HG03575 (cell line): ENCODE measurements at regions not wholly inside any gene's neighbourhood (a gene's known extent, or its start where the extent isn't known, plus 50 kb on each side); places are given as distances from the start of the nearest gene placed in this dataset.

Experiments
- ATAC-seq: cut with Tn5 transposase; IDR thresholded peaks from one replicate; pipeline ENCODE4 v1.9.1; 2021; ENCODE audit not compliant: unreplicated experiment, insufficient number of reproducible peaks, low FRiP score; ENCODE audit errors: extremely low read depth

- ATAC-seq = no peak
These were observed 1885.8 kb upstream of the SEL1L start for GRCh38 chr14:83419420-83419819.

GRCh38 chr14:83421711-83422110 is 1888.1 kb upstream of the SEL1L start:
- ATAC-seq = no peak

- no peak for ATAC-seq
These were observed 1891.5 kb upstream of the SEL1L start for GRCh38 chr14:83425138-83425537.

DNA sequence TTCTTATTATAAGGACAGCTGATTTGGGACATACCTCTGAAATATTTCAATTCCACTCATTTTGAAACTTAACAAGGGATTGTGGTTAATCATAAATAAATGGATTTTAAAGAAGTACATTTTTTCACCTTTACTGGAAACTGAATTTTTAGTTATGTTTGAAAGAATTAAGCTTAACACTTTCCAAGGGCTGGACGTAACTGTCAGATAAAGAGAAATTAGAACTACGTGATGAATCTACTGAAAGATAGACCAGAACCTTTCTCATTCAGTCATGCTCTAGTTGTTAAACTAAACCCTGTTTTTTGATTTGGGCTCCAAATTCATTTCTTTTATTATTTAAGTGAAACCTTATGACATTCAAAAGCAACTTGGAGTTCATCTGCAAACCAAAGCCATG is 1892.1 kb upstream of the SEL1L start:
- no peak for ATAC-seq

GRCh38 chr14:83433618-83434017 is 1900.0 kb upstream of the SEL1L start:
- no peak for ATAC-seq

- ATAC-seq = no peak
These were observed 1908.1 kb upstream of the SEL1L start for GRCh38 chr14:83441801-83442200.

GRCh38 chr14:83455561-83455960 is 1921.9 kb upstream of the SEL1L start:
- ATAC-seq = no peak

GRCh38 chr14:83461521-83461920 is 1927.9 kb upstream of the SEL1L start:
- no peak for ATAC-seq

- ATAC-seq = no peak
These were observed 1929.1 kb upstream of the SEL1L start for GRCh38 chr14:83462759-83463158.

DNA sequence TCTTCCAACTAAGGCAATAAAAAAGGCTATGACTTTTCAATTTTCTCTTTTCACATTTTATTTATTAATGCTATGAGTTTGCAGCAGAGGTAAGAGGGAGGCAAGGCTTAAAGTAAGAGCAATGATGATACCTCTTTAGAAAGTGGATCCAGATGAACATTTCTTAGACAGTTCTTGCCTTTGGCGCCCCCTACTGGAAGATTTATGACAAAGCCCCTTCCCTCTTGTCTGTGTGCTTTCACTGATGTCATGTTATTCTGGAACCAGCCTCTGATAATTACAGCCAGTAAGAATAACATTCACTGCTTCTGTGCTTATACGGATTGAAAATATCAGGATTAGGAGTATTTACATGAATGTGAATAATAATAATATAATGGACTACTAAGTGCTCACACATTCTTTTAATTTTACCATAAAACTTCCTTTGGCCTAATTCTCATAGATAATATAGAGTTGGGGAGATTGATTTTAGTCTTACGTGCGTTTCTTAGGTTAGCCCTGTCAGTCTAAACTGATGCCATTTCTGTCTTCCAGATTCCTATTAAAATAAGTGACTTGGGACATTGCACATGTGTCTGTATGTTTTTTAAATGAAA is 1929.9 kb upstream of the SEL1L start:
- no peak for ATAC-seq

DNA sequence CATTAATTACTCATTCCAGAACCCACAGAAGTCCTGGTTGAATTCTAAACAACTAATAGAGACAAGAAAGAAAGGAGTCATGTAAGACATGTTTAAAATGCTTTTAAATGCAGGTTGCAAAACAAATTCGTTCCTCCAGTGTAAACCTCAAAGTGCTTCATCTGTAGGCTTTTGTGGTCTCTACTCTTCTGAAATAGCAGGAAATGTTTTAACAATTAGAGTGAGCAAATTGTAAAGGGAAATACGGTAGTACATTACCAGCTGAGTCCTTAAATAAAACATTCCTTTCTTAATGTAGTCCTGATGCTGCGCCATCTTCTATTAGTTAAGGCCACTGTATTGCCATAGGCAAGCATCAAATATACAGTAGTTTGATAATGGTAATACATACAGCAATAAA is 1934.2 kb upstream of the SEL1L start:
- ATAC-seq = no peak

GRCh38 chr14:83470466-83470865 is 1936.8 kb upstream of the SEL1L start:
- no peak for ATAC-seq

- ATAC-seq = no peak
These were observed 1937.5 kb upstream of the SEL1L start for GRCh38 chr14:83470959-83471695.

GRCh38 chr14:83473416-83474235 is 1940.0 kb upstream of the SEL1L start:
- no peak for ATAC-seq

- ATAC-seq = no peak
These were observed 1945.1 kb upstream of the SEL1L start for GRCh38 chr14:83478741-83479140.

GRCh38 chr14:83483063-83483462 is 1949.4 kb upstream of the SEL1L start:
- no peak for ATAC-seq

GRCh38 chr14:83485591-83485990 is 1951.9 kb upstream of the SEL1L start:
- no peak for ATAC-seq

- no peak for ATAC-seq
These were observed 1957.4 kb upstream of the SEL1L start for GRCh38 chr14:83491091-83491490.

GRCh38 chr14:83520837-83521236 is 1987.2 kb upstream of the SEL1L start:
- ATAC-seq = no peak

DNA sequence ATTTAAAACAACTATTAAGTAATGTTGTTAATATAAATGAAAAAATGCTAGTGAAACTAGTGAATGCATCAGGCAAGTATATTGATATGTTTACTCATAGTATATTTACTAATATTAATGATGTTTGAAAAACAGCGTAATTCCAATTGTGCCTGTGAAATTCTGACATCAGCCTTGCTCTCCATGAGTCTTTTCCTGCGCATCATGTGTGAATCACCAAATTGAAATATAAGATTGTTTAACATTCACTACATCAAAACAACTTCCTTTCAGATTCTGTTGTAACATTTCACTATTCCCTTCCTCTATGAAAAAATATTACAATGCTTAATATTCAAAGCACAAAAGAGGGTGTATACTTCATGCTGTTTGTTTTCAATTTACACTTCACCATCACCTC is 1995.9 kb upstream of the SEL1L start:
- no peak for ATAC-seq
